Endothelial cell of umbilical vein (primary cell): ENCODE measurements at regions not wholly inside any gene's neighbourhood (a gene's known extent, or its start where the extent isn't known, plus 50 kb on each side); places are given as distances from the start of the nearest gene placed in this dataset.

ENCODE experiments used
- BruUV-seq: library from RNA; stranded (reverse); fragments of 400-500 nt; replicated peaks from 2 replicates; lab custom pipeline; 2021; lab: Mats Ljungman, UMichigan
- CTCF ChIA-PET: fragments of 300-600, 350-600 bp; sonication (Branson Sonifier 250); formaldehyde crosslinking; loops from one replicate; lab custom pipeline; 2021; ENCODE audit warnings: antibody characterized with exemption, inconsistent platforms; lab: Charles Lee
- POLR2A ChIA-PET: fragments of 300-600, 350-600 bp; sonication (Branson Sonifier 250); formaldehyde crosslinking; loops from one replicate; lab custom pipeline; 2021; ENCODE audit warnings: antibody characterized with exemption, inconsistent platforms; lab: Charles Lee
- DNase-seq: peaks from one replicate; pipeline ENCODE4 v3.0.0-alpha.2; 2011; ENCODE audit warnings: low read depth, low spot score
- FAIRE-seq: peaks from 2 replicates; lab custom pipeline; 2011; peaks lifted over from hg19 to GRCh38; lab: Jason Lieb, UNC
- H2AFZ ChIP-seq: 2 replicates; pipeline ENCODE4 v1.6.0; 2012; ENCODE audit warnings: low read depth, low read length, control low read depth, inconsistent platforms
- H3K27ac ChIP-seq: 2 replicates; pipeline ENCODE4 v1.5.1; 2011; ENCODE audit warnings: low read depth, mild to moderate bottlenecking, control low read depth, low read length, moderate library complexity; ENCODE audit not compliant: insufficient read depth
- H3K27me3 ChIP-seq, 2 experiments: 2 replicates each; pipeline versions ENCODE4 v1.6.0 to v1.6.1; 2011; ENCODE audit warnings: low read length in 2 of 2, mixed read lengths in 1 of 2; ENCODE audit not compliant: control insufficient read depth in 2 of 2, insufficient read depth in 2 of 2
- H3K36me3 ChIP-seq, 2 experiments: 2 replicates in 1 of 2; 3 replicates in 1 of 2; pipeline ENCODE4 v1.5.1; 2011; ENCODE audit warnings: low read length in 2 of 2, mild to moderate bottlenecking in 1 of 2, moderate library complexity in 1 of 2; ENCODE audit not compliant: control insufficient read depth in 2 of 2, insufficient read depth in 2 of 2; ENCODE audit errors: extremely low read depth in 1 of 2
- H3K4me1 ChIP-seq: 3 replicates; pipeline ENCODE4 v1.5.1; 2011; ENCODE audit warnings: mild to moderate bottlenecking, low read length; ENCODE audit not compliant: control insufficient read depth, insufficient read depth; ENCODE audit errors: extremely low read depth
- H3K4me2 ChIP-seq: 2 replicates; pipeline ENCODE4 v1.6.1; 2011; ENCODE audit warnings: low read length, control low read depth, mixed read lengths; ENCODE audit not compliant: insufficient read depth
- H3K4me3 ChIP-seq, 3 experiments: fragments of 200-600 bp in 1 of 3; sonication (generic), shearing (Covaris generic) in 1 of 3; replicated peaks in 1 of 3; 2 replicates each; pipeline ENCODE4 v1.5.1; 2011 to 2016; ENCODE audit warnings: control low read depth in 3 of 3, low read length in 3 of 3, mild to moderate bottlenecking in 2 of 3, inconsistent platforms in 1 of 3, low read depth in 1 of 3, moderate library complexity in 1 of 3; ENCODE audit not compliant: insufficient read depth in 1 of 3
- H3K79me2 ChIP-seq: 2 replicates; pipeline ENCODE4 v1.6.0; 2012; ENCODE audit warnings: low read length, inconsistent platforms; ENCODE audit not compliant: control insufficient read depth, insufficient read depth
- H3K9ac ChIP-seq: replicated peaks from 2 replicates; pipeline ENCODE3; 2011; ENCODE audit warnings: low read length, control low read depth; ENCODE audit not compliant: insufficient read depth; ENCODE audit errors: extremely low read depth
- H3K9me1 ChIP-seq: replicated peaks from 3 replicates; pipeline ENCODE4 v1.6.0; 2011; ENCODE audit warnings: mild to moderate bottlenecking, low read length; ENCODE audit not compliant: control insufficient read depth, insufficient read depth; ENCODE audit errors: extremely low read depth
- H3K9me3 ChIP-seq: replicated peaks from 2 replicates; pipeline ENCODE4 v1.5.1; 2012; ENCODE audit warnings: low read length, inconsistent platforms; ENCODE audit not compliant: control insufficient read depth, insufficient read depth
- H4K20me1 ChIP-seq: replicated peaks from 2 replicates; pipeline ENCODE3; 2011; ENCODE audit warnings: mild to moderate bottlenecking, low read length; ENCODE audit not compliant: control insufficient read depth, insufficient read depth; ENCODE audit errors: extremely low read depth
- CTCF ChIP-seq, 2 donors: IDR thresholded peaks; 1 replicate in 1 of 2; 2 replicates in 1 of 2; pipeline ENCODE4 v1.5.1; 2011; ENCODE audit warnings: low read length in 2 of 2, mild to moderate bottlenecking in 2 of 2, moderate library complexity in 2 of 2, control low read depth in 1 of 2, inconsistent platforms in 1 of 2, low read depth in 1 of 2; ENCODE audit not compliant: insufficient read depth in 1 of 2; ENCODE audit errors: extremely low read depth in 1 of 2
- EZH2 ChIP-seq: IDR thresholded peaks from 2 replicates; pipeline ENCODE4 v1.6.1; 2012; ENCODE audit warnings: borderline replicate concordance, low read depth, mild to moderate bottlenecking, moderate library complexity, low read length, inconsistent platforms; ENCODE audit not compliant: severe bottlenecking
- FOS ChIP-seq: IDR thresholded peaks from 2 replicates; pipeline ENCODE4 v1.6.1; 2011; ENCODE audit warnings: mild to moderate bottlenecking, low read length, moderate library complexity, borderline replicate concordance; ENCODE audit not compliant: insufficient read depth
- GATA2 ChIP-seq: IDR thresholded peaks from 2 replicates; pipeline ENCODE4 v1.7.0; 2011; ENCODE audit warnings: low read depth, mild to moderate bottlenecking, moderate library complexity, mixed read lengths, low read length; ENCODE audit not compliant: insufficient read length, insufficient read depth
- JUN ChIP-seq: IDR thresholded peaks from 2 replicates; pipeline ENCODE4 v1.6.1; 2011; ENCODE audit warnings: borderline replicate concordance, low read depth; ENCODE audit not compliant: insufficient read length, insufficient read depth
- MAX ChIP-seq: IDR thresholded peaks from 2 replicates; pipeline ENCODE4 v1.6.1; 2011; ENCODE audit not compliant: insufficient read depth, insufficient read length
- MYC ChIP-seq: IDR thresholded peaks from one replicate; pipeline ENCODE4 v1.6.1; 2011; ENCODE audit warnings: mild to moderate bottlenecking, low read depth, low read length
- POLR2A ChIP-seq: IDR thresholded peaks from 2 replicates; pipeline ENCODE4 v1.6.1; 2012; ENCODE audit warnings: low read depth, mild to moderate bottlenecking, control low read depth, low read length
- POLR2AphosphoS5 ChIP-seq: IDR thresholded peaks from 2 replicates; pipeline ENCODE4 v1.6.1; 2012; ENCODE audit warnings: low read depth, mild to moderate bottlenecking, control low read depth, low read length, moderate library complexity; ENCODE audit not compliant: insufficient read depth
- dilution Hi-C: fragments of 300-500 bp; cut with MboI; formaldehyde crosslinking; loops from one replicate; pipeline ENCODE4 v1.15.0; 2019; ENCODE audit warnings: low sequenced_read_pairs; ENCODE audit not compliant: extremely low pct_ligation_motif_present
- intact Hi-C: fragments of 100-400 bp; cut with micrococcal nuclease; formaldehyde crosslinking; loops from one replicate; pipeline ENCODE4 v1.10.0; 2022

GRCh38 chr7:41189866-41190265 is 513.0 kb downstream of the INHBA start:
- intact Hi-C loops = loop anchor here (1.0 kb wide), 6 partner anchors 34 to 506 kb away; no protein-coding TSS in a partner anchor
- Histone ChIP-seq H3K9me3 (no peaks in the 10 kb centered on the region), H3K9ac (peak overlapping the region; percentile 90), H3K27me3 (no peaks in the 10 kb centered on the region), H3K9me1 (no peaks in the 10 kb centered on the region), H3K4me1 (peaks cover 42% of the 10 kb centered on the region), H3K79me2 (no peaks in the 10 kb centered on the region), H3K4me3 (no peak overlapping the region), H4K20me1 (no peaks in the 10 kb centered on the region), H3K4me2 (peak overlapping the region; percentile 61), H2AFZ (no peak overlapping the region), H3K27ac (peak overlapping the region; percentile 100), H3K36me3 (no peaks in the 10 kb centered on the region)
- ChIA-PET CTCF (interaction anchor here (2.4 to 2.8 kb wide), 3 partner anchors 187 to 504 kb away, joined by 6 to 20 read pairs (median 12); no protein-coding TSS in a partner anchor), POLR2A (interaction anchor here (1.9 kb wide), 1 partner anchor 390 kb away, joined by 5 read pairs; no protein-coding TSS in a partner anchor)
- DNase-seq (peak; percentile 97), FAIRE-seq (peak; percentile 91)
- dilution Hi-C loops = no loop called here
- TF ChIP-seq EZH2 (no peak), POLR2AphosphoS5 (peak; percentile 97), FOS (peak; percentile 93), GATA2 (peak; percentile 87), MYC (peak; percentile 73), JUN (peak; percentile 100), POLR2A (peak; percentile 62), MAX (no peak), CTCF (IDR thresholded peaks at IDR 0.05; ENCODE audit: extremely low read depth in 1 of 2, insufficient read depth in 1 of 2, low read depth in 1 of 2, low read length in 2 of 2) (no peak)
- BruUV-seq = no TSS peak
